ENCODE measurements at regions not wholly inside any gene's neighbourhood (a gene's known extent, or its start where the extent isn't known, plus 50 kb on each side); places are given as distances from the start of the nearest gene placed in this dataset.

- Histone ChIP-seq H3K4me3 (ENCODE audit: low read depth, low read length) (no peak overlapping the region), H3K27ac (ENCODE audit: low read depth, low read length) (no peak overlapping the region), H3K36me3 (ENCODE audit: control insufficient read depth, insufficient read depth, low read length) (no peaks in the 10 kb centered on the region), H3K4me1 (ENCODE audit: control insufficient read depth, insufficient read depth, low read length) (no peaks in the 10 kb centered on the region), H3K27me3 (ENCODE audit: control insufficient read depth, insufficient read depth, low read length) (no peaks in the 10 kb centered on the region), H3K9me3 (ENCODE audit: control insufficient read depth, insufficient read depth, low read length) (no peaks in the 10 kb centered on the region; the same call in 1 of the 2 replicates), H3K9ac (ENCODE audit: low read depth, low read length) (no peak overlapping the region)
Observed at GRCh38 chr5:74241751-74242140, 398.8 kb downstream of the ENC1 start.

GRCh38 chr5:74240783-74241750, 399.5 kb downstream of the ENC1 start:
- Histone ChIP-seq H3K4me3 (ENCODE audit: low read depth, low read length) (no peak overlapping the region), H3K4me1 (ENCODE audit: control insufficient read depth, insufficient read depth, low read length) (no peaks in the 10 kb centered on the region), H3K9ac (ENCODE audit: low read depth, low read length) (no peak overlapping the region), H3K27me3 (ENCODE audit: control insufficient read depth, insufficient read depth, low read length) (no peaks in the 10 kb centered on the region), H3K27ac (ENCODE audit: low read depth, low read length) (no peak overlapping the region), H3K36me3 (ENCODE audit: control insufficient read depth, insufficient read depth, low read length) (no peaks in the 10 kb centered on the region), H3K9me3 (ENCODE audit: control insufficient read depth, insufficient read depth, low read length) (no peaks in the 10 kb centered on the region; the same call in 1 of the 2 replicates)

- Histone ChIP-seq H3K36me3 (ENCODE audit: control insufficient read depth, insufficient read depth, low read length) (no peaks in the 10 kb centered on the region), H3K9me3 (ENCODE audit: control insufficient read depth, insufficient read depth, low read length) (no peaks in the 10 kb centered on the region; the same call in 1 of the 2 replicates), H3K27me3 (ENCODE audit: control insufficient read depth, insufficient read depth, low read length) (no peaks in the 10 kb centered on the region), H3K4me3 (ENCODE audit: low read depth, low read length) (no peak overlapping the region), H3K4me1 (ENCODE audit: control insufficient read depth, insufficient read depth, low read length) (no peaks in the 10 kb centered on the region), H3K9ac (ENCODE audit: low read depth, low read length) (no peak overlapping the region), H3K27ac (ENCODE audit: low read depth, low read length) (no peak overlapping the region)
Observed at GRCh38 chr5:74239261-74239660, 401.3 kb downstream of the ENC1 start.

GRCh38 chr5:74237571-74238145, 402.9 kb downstream of the ENC1 start:
- no peaks in the 10 kb centered on the region for H3K4me1 ChIP-seq (ENCODE audit: control insufficient read depth, insufficient read depth, low read length)
- H3K27me3 ChIP-seq (ENCODE audit: control insufficient read depth, insufficient read depth, low read length), result no peaks in the 10 kb centered on the region
- no peak overlapping the region for H3K4me3 ChIP-seq (ENCODE audit: low read depth, low read length)
- H3K27ac ChIP-seq (ENCODE audit: low read depth, low read length), result no peak overlapping the region
- H3K36me3 ChIP-seq (ENCODE audit: control insufficient read depth, insufficient read depth, low read length), result no peaks in the 10 kb centered on the region
- H3K9ac ChIP-seq (ENCODE audit: low read depth, low read length), result no peak overlapping the region
- no peaks in the 10 kb centered on the region; the same call in 1 of the 2 replicates for H3K9me3 ChIP-seq (ENCODE audit: control insufficient read depth, insufficient read depth, low read length)

GRCh38 chr5:74235552-74235951, 405.0 kb downstream of the ENC1 start:
- no peaks in the 10 kb centered on the region; the same call in 1 of the 2 replicates for H3K9me3 ChIP-seq (ENCODE audit: control insufficient read depth, insufficient read depth, low read length)
- no peak overlapping the region for H3K9ac ChIP-seq (ENCODE audit: low read depth, low read length)
- no peak overlapping the region for H3K4me3 ChIP-seq (ENCODE audit: low read depth, low read length)
- no peaks in the 10 kb centered on the region for H3K36me3 ChIP-seq (ENCODE audit: control insufficient read depth, insufficient read depth, low read length)
- no peak overlapping the region for H3K27ac ChIP-seq (ENCODE audit: low read depth, low read length)
- no peaks in the 10 kb centered on the region for H3K27me3 ChIP-seq (ENCODE audit: control insufficient read depth, insufficient read depth, low read length)
- H3K4me1 ChIP-seq (ENCODE audit: control insufficient read depth, insufficient read depth, low read length), result no peaks in the 10 kb centered on the region

DNA sequence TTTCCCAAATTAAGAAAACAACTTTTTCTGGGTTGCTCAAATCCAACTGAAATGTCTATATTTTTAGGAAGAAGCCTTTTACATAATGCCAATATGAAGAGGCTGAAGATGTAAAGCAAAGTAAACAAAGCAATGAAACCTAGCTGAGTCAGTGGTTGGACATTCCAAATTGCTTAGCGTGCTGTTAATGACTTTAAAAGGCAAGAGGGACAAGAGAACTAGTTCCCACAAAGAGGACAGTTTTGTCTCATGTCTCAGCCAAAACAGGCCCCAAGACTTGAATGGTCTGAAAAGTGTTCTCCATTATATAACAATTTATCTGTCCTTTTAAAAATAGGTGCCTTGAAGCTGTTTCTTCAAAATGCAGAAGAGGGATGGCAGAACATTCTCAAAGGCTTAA, 407.0 kb downstream of the ENC1 start:
- H3K9me3 ChIP-seq (ENCODE audit: control insufficient read depth, insufficient read depth, low read length), result no peaks in the 10 kb centered on the region; the same call in 1 of the 2 replicates
- no peaks in the 10 kb centered on the region for H3K36me3 ChIP-seq (ENCODE audit: control insufficient read depth, insufficient read depth, low read length)
- no peaks in the 10 kb centered on the region for H3K4me1 ChIP-seq (ENCODE audit: control insufficient read depth, insufficient read depth, low read length)
- H3K9ac ChIP-seq (ENCODE audit: low read depth, low read length), result no peak overlapping the region
- H3K27ac ChIP-seq (ENCODE audit: low read depth, low read length), result no peak overlapping the region
- no peak overlapping the region for H3K4me3 ChIP-seq (ENCODE audit: low read depth, low read length)
- no peaks in the 10 kb centered on the region for H3K27me3 ChIP-seq (ENCODE audit: control insufficient read depth, insufficient read depth, low read length)

DNA sequence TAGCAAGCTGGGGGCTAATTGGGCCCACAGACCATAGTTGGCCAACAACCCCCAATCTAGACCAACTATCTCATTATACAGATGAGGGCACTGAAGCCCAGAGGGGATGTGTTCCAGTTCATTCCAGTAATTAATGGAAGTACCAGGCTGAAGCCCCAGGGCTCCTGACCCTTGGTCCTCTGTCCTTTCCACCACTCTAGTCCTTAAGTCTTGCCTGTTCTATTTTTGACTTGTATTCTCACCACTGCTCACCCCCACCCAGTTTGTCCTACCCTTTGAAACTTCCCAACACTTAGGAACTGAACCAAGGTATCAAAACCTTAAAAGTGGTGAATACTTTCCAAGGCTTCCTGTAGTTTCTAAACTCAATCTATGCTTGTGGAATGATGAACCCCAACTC, 407.4 kb downstream of the ENC1 start:
- no peaks in the 10 kb centered on the region for H3K36me3 ChIP-seq (ENCODE audit: control insufficient read depth, insufficient read depth, low read length)
- no peak overlapping the region for H3K4me3 ChIP-seq (ENCODE audit: low read depth, low read length)
- H3K4me1 ChIP-seq (ENCODE audit: control insufficient read depth, insufficient read depth, low read length), result no peaks in the 10 kb centered on the region
- no peak overlapping the region for H3K9ac ChIP-seq (ENCODE audit: low read depth, low read length)
- no peaks in the 10 kb centered on the region; the same call in 1 of the 2 replicates for H3K9me3 ChIP-seq (ENCODE audit: control insufficient read depth, insufficient read depth, low read length)
- no peaks in the 10 kb centered on the region for H3K27me3 ChIP-seq (ENCODE audit: control insufficient read depth, insufficient read depth, low read length)
- no peak overlapping the region for H3K27ac ChIP-seq (ENCODE audit: low read depth, low read length)

DNA sequence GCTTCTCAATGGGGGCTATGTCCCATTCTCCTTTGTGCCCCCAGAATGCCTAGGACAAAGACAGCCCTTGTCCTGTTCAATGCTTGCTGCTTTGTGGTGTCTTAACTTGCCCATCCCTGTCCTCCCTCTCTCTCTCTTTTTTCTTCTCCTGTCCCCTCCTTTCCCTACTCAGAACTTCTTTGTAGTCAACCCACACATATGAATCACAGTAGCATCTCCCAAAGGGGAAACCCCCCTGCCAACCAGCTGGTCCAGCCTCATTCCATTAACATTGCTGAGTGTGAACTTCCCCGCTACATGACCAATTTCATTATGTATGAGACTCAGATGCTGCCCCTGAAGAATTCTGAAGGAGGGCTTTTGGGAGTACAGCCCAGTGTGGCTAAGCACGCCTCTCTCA, 408.3 kb downstream of the ENC1 start:
- no peaks in the 10 kb centered on the region for H3K36me3 ChIP-seq (ENCODE audit: control insufficient read depth, insufficient read depth, low read length)
- H3K4me3 ChIP-seq (ENCODE audit: low read depth, low read length), result no peak overlapping the region
- peak overlapping the region; percentile 14 for H3K27ac ChIP-seq (ENCODE audit: low read depth, low read length)
- no peak overlapping the region for H3K9ac ChIP-seq (ENCODE audit: low read depth, low read length)
- no peaks in the 10 kb centered on the region for H3K9me3 ChIP-seq (ENCODE audit: control insufficient read depth, insufficient read depth, low read length)
- H3K27me3 ChIP-seq (ENCODE audit: control insufficient read depth, insufficient read depth, low read length), result no peaks in the 10 kb centered on the region
- no peaks in the 10 kb centered on the region for H3K4me1 ChIP-seq (ENCODE audit: control insufficient read depth, insufficient read depth, low read length)

- Histone ChIP-seq H3K4me1 (ENCODE audit: control insufficient read depth, insufficient read depth, low read length) (no peaks in the 10 kb centered on the region), H3K27me3 (ENCODE audit: control insufficient read depth, insufficient read depth, low read length) (no peaks in the 10 kb centered on the region), H3K9ac (ENCODE audit: low read depth, low read length) (no peak overlapping the region), H3K36me3 (ENCODE audit: control insufficient read depth, insufficient read depth, low read length) (no peaks in the 10 kb centered on the region), H3K4me3 (ENCODE audit: low read depth, low read length) (no peak overlapping the region), H3K27ac (ENCODE audit: low read depth, low read length) (no peak overlapping the region), H3K9me3 (ENCODE audit: control insufficient read depth, insufficient read depth, low read length) (no peaks in the 10 kb centered on the region)
Observed at GRCh38 chr5:74231697-74232096, 408.8 kb downstream of the ENC1 start.

GRCh38 chr5:74226716-74227485, 413.6 kb downstream of the ENC1 start:
- Histone ChIP-seq H3K4me3 (ENCODE audit: low read depth, low read length) (no peak overlapping the region), H3K27me3 (ENCODE audit: control insufficient read depth, insufficient read depth, low read length) (no peaks in the 10 kb centered on the region), H3K9ac (ENCODE audit: low read depth, low read length) (no peak overlapping the region), H3K4me1 (ENCODE audit: control insufficient read depth, insufficient read depth, low read length) (no peaks in the 10 kb centered on the region), H3K27ac (ENCODE audit: low read depth, low read length) (no peak overlapping the region), H3K9me3 (ENCODE audit: control insufficient read depth, insufficient read depth, low read length) (peaks cover 10% of the 10 kb centered on the region), H3K36me3 (ENCODE audit: control insufficient read depth, insufficient read depth, low read length) (no peaks in the 10 kb centered on the region)
